ENCODE measurements at regions not wholly inside any gene's neighbourhood (a gene's known extent, or its start where the extent isn't known, plus 50 kb on each side); places are given as distances from the start of the nearest gene placed in this dataset.

DNA sequence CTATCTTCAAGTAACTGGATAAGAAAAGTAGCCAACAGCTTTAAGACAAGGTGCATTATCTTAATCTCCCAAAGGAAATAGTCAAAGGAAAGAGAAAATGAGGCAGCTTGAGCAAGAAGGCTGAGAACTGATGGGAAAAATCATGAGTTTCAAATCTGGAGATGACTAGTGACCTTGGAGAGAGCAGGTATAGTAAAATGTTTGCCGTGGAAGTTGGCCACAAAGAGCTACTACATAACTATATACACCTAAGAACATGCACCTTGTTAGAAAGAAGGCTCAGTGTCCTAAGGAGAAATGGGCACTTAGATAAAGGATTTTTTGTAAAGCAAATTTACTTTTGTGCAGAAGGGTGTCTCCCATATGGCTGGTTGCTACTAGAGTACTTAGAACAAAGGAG, 80.8 kb upstream of the FSHB start:
- Histone ChIP-seq H3K4me1 (no peaks in the 10 kb centered on the region), H3K9me3 (no peaks in the 10 kb centered on the region), H3K4me3 (no peak overlapping the region), H3K4me2 (no peak overlapping the region), H3K27ac (no peak overlapping the region)
- ChIA-PET CTCF (interaction anchor here (0.5 kb wide), 1 partner anchor 140 kb away, joined by 3 read pairs; no protein-coding TSS in a partner anchor), POLR2A (no interaction called here)
- ATAC-seq (no peak), FAIRE-seq (no peak), DNase-seq (ENCODE audit: low read depth in 1 of 2, low spot score in 1 of 2) (no peak)
- TF ChIP-seq CHD4 (IDR thresholded peaks at IDR 0.05; ENCODE audit: borderline replicate concordance): no peak
- TF ChIP-seq, protein P1, sequence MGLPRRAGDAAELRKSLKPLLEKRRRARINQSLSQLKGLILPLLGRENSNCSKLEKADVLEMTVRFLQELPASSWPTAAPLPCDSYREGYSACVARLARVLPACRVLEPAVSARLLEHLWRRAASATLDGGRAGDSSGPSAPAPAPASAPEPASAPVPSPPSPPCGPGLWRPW (IDR thresholded peaks at IDR 0.05): no peak
- no peak for TF ChIP-seq ZNF302 (CRISPR knock-in tag; IDR thresholded peaks at IDR 0.05)
- no peak for TF ChIP-seq ESRRA (IDR thresholded peaks at IDR 0.05; ENCODE audit: borderline replicate concordance, low read length)
- TF ChIP-seq, protein P2, sequence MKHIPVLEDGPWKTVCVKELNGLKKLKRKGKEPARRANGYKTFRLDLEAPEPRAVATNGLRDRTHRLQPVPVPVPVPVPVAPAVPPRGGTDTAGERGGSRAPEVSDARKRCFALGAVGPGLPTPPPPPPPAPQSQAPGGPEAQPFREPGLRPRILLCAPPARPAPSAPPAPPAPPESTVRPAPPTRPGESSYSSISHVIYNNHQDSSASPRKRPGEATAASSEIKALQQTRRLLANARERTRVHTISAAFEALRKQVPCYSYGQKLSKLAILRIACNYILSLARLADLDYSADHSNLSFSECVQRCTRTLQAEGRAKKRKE (CRISPR knock-in tag; IDR thresholded peaks at IDR 0.05; ENCODE audit: low read depth): no peak
- no peak for TF ChIP-seq RARB (CRISPR knock-in tag; IDR thresholded peaks at IDR 0.05)
- no peak for TF ChIP-seq RCOR1 (IDR thresholded peaks at IDR 0.05; ENCODE audit: low read depth, low read length)
- TF ChIP-seq HDAC2 (IDR thresholded peaks at IDR 0.05): no peak
- no peak for TF ChIP-seq BHLHE40 (IDR thresholded peaks at IDR 0.05; ENCODE audit: low read depth, low read length)
- TF ChIP-seq, protein P3, sequence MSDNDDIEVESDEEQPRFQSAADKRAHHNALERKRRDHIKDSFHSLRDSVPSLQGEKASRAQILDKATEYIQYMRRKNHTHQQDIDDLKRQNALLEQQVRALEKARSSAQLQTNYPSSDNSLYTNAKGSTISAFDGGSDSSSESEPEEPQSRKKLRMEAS (IDR thresholded peaks at IDR 0.05): no peak
- no peak for TF ChIP-seq SMC3 (IDR thresholded peaks at IDR 0.05)
- no peak for TF ChIP-seq MAFK (IDR thresholded peaks at IDR 0.05; ENCODE audit: partially characterized antibody)
- TF ChIP-seq, protein P4, sequence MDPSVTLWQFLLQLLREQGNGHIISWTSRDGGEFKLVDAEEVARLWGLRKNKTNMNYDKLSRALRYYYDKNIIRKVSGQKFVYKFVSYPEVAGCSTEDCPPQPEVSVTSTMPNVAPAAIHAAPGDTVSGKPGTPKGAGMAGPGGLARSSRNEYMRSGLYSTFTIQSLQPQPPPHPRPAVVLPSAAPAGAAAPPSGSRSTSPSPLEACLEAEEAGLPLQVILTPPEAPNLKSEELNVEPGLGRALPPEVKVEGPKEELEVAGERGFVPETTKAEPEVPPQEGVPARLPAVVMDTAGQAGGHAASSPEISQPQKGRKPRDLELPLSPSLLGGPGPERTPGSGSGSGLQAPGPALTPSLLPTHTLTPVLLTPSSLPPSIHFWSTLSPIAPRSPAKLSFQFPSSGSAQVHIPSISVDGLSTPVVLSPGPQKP (IDR thresholded peaks at IDR 0.05; ENCODE audit: low read depth, low read length): no peak
- TF ChIP-seq NR3C1 (IDR thresholded peaks at IDR 0.05): no peak
- no peak for TF ChIP-seq FOSB (CRISPR knock-in tag; IDR thresholded peaks at IDR 0.05)
- TF ChIP-seq NFE2L2 (conservative IDR thresholded peaks at IDR 0.05; ENCODE audit: low read length): no peak
- TF ChIP-seq, protein P5, sequence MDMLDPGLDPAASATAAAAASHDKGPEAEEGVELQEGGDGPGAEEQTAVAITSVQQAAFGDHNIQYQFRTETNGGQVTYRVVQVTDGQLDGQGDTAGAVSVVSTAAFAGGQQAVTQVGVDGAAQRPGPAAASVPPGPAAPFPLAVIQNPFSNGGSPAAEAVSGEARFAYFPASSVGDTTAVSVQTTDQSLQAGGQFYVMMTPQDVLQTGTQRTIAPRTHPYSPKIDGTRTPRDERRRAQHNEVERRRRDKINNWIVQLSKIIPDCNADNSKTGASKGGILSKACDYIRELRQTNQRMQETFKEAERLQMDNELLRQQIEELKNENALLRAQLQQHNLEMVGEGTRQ (IDR thresholded peaks at IDR 0.05): no peak
- TF ChIP-seq KDM5A (IDR thresholded peaks at IDR 0.05): no peak
- TF ChIP-seq EHF (CRISPR knock-in tag; IDR thresholded peaks at IDR 0.05): no peak
- WGBS (ENCODE audit: missing lambda C conversion rate): 0% methylated on average over 1 of the region's 1 CpG

DNA sequence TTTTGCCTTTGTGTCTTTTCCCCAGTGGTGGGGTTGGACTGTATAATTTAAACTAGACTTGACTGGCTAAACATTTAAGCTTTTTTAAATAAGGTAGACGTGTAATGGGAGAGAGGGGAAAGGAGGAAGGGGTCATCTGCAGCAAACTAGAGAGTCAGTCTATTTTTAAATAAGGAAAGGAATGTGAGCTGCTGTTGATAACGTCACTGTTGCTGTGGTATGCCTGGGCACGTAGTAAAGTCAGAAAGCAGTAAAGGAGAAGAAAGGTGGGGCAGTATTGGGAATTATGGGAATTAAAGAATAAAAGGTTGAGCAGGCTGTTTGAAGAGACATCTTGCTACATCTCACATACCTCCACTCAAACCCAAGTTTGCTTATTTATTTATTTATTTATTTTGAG, 80.4 kb upstream of the FSHB start:
- ChIA-PET POLR2A (no interaction called here), CTCF (interaction anchor here (0.5 kb wide), 1 partner anchor 140 kb away, joined by 3 read pairs; no protein-coding TSS in a partner anchor)
- 5% methylated on average over 3 of the region's 3 CpGs for WGBS (ENCODE audit: missing lambda C conversion rate)
- DNase-seq (ENCODE audit: low read depth in 1 of 2, low spot score in 1 of 2) (no peak), FAIRE-seq (no peak), ATAC-seq (no peak)
- Histone ChIP-seq H3K9me3 (no peaks in the 10 kb centered on the region), H3K4me1 (no peaks in the 10 kb centered on the region), H3K4me2 (no peak overlapping the region), H3K27ac (no peak overlapping the region), H3K4me3 (no peak overlapping the region)
- TF ChIP-seq FOSL2 (IDR thresholded peaks at IDR 0.05) (no peak), FOSL2 (CRISPR knock-in tag; IDR thresholded peaks at IDR 0.05) (no peak), CBX2 (IDR thresholded peaks at IDR 0.05; ENCODE audit: borderline replicate concordance, low read depth) (no peak), JUN (IDR thresholded peaks at IDR 0.05) (no peak), JUNB (IDR thresholded peaks at IDR 0.05) (no peak), ZNF302 (CRISPR knock-in tag; IDR thresholded peaks at IDR 0.05) (no peak), MYC (IDR thresholded peaks at IDR 0.05; ENCODE audit: borderline replicate concordance, low read length) (no peak), HOXB13 (CRISPR knock-in tag; IDR thresholded peaks at IDR 0.05; ENCODE audit: low read depth) (no peak), PHF8 (IDR thresholded peaks at IDR 0.05; ENCODE audit: borderline replicate concordance, low read depth) (no peak), ZC3H11A (IDR thresholded peaks at IDR 0.05) (no peak)
- TF ChIP-seq, protein P6, sequence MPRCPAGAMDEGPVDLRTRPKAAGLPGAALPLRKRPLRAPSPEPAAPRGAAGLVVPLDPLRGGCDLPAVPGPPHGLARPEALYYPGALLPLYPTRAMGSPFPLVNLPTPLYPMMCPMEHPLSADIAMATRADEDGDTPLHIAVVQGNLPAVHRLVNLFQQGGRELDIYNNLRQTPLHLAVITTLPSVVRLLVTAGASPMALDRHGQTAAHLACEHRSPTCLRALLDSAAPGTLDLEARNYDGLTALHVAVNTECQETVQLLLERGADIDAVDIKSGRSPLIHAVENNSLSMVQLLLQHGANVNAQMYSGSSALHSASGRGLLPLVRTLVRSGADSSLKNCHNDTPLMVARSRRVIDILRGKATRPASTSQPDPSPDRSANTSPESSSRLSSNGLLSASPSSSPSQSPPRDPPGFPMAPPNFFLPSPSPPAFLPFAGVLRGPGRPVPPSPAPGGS (IDR thresholded peaks at IDR 0.05): no peak
- TF ChIP-seq, protein P2 (CRISPR knock-in tag; IDR thresholded peaks at IDR 0.05; ENCODE audit: low read depth): no peak

All from A549 (cell line).